Heart right ventricle (tissue), 16 donors: ENCODE measurements at regions not wholly inside any gene's neighbourhood (a gene's known extent, or its start where the extent isn't known, plus 50 kb on each side); places are given as distances from the start of the nearest gene placed in this dataset.
A peak's percentile ranks its signal among the peaks of the same experiment; 100 is the strongest.

Experiments
- ATAC-seq, 8 donors: fragments of 200-7000 bp; cut with Tn5 transposase; one replicate each; pipeline ENCODE4 v1.9.1; 2020; ENCODE audit warnings: mild to moderate bottlenecking in 8 of 8, moderate library complexity in 8 of 8, moderate number of reproducible peaks in 1 of 8
- DNase-seq, 2 donors: peaks; one replicate each; pipeline ENCODE4 v3.0.0-alpha.2; 2020
- H3K27ac ChIP-seq, 10 donors: fragments of 200-600 bp; sonication (generic) in 2 of 10; one replicate each; pipeline versions ENCODE4 v1.5.0 to v1.8.0; 2020 to 2022; ENCODE audit warnings: mild to moderate bottlenecking in 3 of 10
- H3K27me3 ChIP-seq, 7 donors: fragments of 200-600 bp; one replicate each; pipeline ENCODE4 v1.8.0; 2021 to 2022; ENCODE audit warnings: mild to moderate bottlenecking in 2 of 7
- H3K36me3 ChIP-seq, 9 donors: fragments of 200-600 bp; sonication (generic) in 1 of 9; one replicate each; pipeline versions ENCODE4 v1.5.0 to v1.8.0; 2020 to 2022; ENCODE audit warnings: mild to moderate bottlenecking in 2 of 9
- H3K4me1 ChIP-seq, 9 donors: fragments of 200-600 bp; sonication (generic) in 1 of 9; one replicate each; pipeline versions ENCODE4 v1.5.0 to v1.8.0; 2020 to 2022; ENCODE audit warnings: mild to moderate bottlenecking in 4 of 9
- H3K4me3 ChIP-seq, 10 donors: fragments of 200-600 bp; sonication (generic) in 2 of 10; one replicate each; pipeline versions ENCODE4 v1.5.0 to v1.8.0; 2020 to 2022; ENCODE audit warnings: mild to moderate bottlenecking in 7 of 10, moderate library complexity in 2 of 10
- H3K9me3 ChIP-seq, 11 donors: fragments of 200-600 bp in 10 of 11; sonication (generic) in 2 of 11; one replicate each; pipeline versions ENCODE4 v1.5.0 to v1.8.0; 2013 to 2022; ENCODE audit warnings: mild to moderate bottlenecking in 2 of 11, control low read depth in 1 of 11, moderate library complexity in 1 of 11
- WGBS, 2 donors: extraction: QIAGEN DNeasy Blood & Tissue Kit; methylation state at CpG; one replicate each; pipeline ENCODE4 v1.1.7; 2013; ENCODE audit warnings: inconsistent platforms in 1 of 2; 5-methylcytosine and 5-hydroxymethylcytosine counted together
- intact Hi-C, 10 donors: fragments of 100-400 bp; cut with DNase I; formaldehyde crosslinking; loops; one replicate each; pipeline versions ENCODE4 v1.11.1 to v1.14.2; 2022
- TF ChIP-seq, protein P1 (sequence below), 9 donors: fragments of 200-600 bp; sonication (generic) in 2 of 9; IDR thresholded peaks; one replicate each; pipeline versions ENCODE4 v1.5.0 to v1.8.0; 2021 to 2022; ENCODE audit warnings: antibody characterized with exemption in 9 of 9, mild to moderate bottlenecking in 5 of 9, moderate library complexity in 1 of 9
- donor health status: Arrhythmogenic right ventricular cardiomyopathy.
- donor health status: ischemic (EF 13 %, LVEDD 7.1; RV severe dilation, severe dysfunction).
- donor health status: healthy with polysubstance abuse.
- donor health status: DM: no; HTN: yes; CAD: no.
- donor health status: DM: no; HTN: no; CAD: no.
- donor health status: ischemic (EF 25% LVEDD 6.9; RV normal size, moderate dysfunction).
- donor health status: ischemic (EF 25% LVEDD 5.7; RV mildly dilated, moderate dysfunction).
- donor health status: healthy.
- donor health status: DM: yes; HTN: yes; CAD: no.
- donor health status: Ischemic cardiomyopathy.
- donor health status: ischemic (EF 35%, LVEDD 5.7; RV mildly dilated, moderate dysfunction).
- donor health status: nonischemic (EF 11% LVEDD 7.7; RV severe dilation, severe dysfunction).
- donor health status: DM: yes; HTN: yes; CAD: no.
- donor health status: PGD.
- donor health status: ischemic (EF 29% LVEDD 5.4; RV normal size, mild dysfunction).
- donor health status: nonischemic (EF 23%, LVEDD 6.1; RV moderate dilation, normal function).

- intact Hi-C loops = loop anchor here in 3 of 10 donors (10.0 kb wide), 2 partner anchors 663 to 673 kb away; partner anchors contain the start of gene SPRY2 (in 2 of the 3)
- WGBS, 2 donors = 39 to 49% methylated on average over 2 of the region's 2 CpGs
- no peak overlapping the region for H3K4me3 ChIP-seq
These were observed 190.5 kb downstream of the NDFIP2 start for GRCh38 chr13:79671420-79671819.

GRCh38 chr13:79668201-79668752 lies 187.3 kb downstream of the NDFIP2 start:
- TF ChIP-seq, protein P1, sequence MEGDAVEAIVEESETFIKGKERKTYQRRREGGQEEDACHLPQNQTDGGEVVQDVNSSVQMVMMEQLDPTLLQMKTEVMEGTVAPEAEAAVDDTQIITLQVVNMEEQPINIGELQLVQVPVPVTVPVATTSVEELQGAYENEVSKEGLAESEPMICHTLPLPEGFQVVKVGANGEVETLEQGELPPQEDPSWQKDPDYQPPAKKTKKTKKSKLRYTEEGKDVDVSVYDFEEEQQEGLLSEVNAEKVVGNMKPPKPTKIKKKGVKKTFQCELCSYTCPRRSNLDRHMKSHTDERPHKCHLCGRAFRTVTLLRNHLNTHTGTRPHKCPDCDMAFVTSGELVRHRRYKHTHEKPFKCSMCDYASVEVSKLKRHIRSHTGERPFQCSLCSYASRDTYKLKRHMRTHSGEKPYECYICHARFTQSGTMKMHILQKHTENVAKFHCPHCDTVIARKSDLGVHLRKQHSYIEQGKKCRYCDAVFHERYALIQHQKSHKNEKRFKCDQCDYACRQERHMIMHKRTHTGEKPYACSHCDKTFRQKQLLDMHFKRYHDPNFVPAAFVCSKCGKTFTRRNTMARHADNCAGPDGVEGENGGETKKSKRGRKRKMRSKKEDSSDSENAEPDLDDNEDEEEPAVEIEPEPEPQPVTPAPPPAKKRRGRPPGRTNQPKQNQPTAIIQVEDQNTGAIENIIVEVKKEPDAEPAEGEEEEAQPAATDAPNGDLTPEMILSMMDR (IDR thresholded peaks at IDR 0.05) = no peak
- 39 to 51% methylated on average over 2 of the region's 2 CpGs for WGBS, 2 donors
- intact Hi-C loops = no loop called here

More at GRCh38 chr13:79671420-79671819, 190.5 kb downstream of the NDFIP2 start:
- Histone ChIP-seq H3K27me3 (no peaks in the 10 kb centered on the region), H3K27ac (peak overlapping the region in 1 of 10 donors; percentile 11), H3K36me3 (no peaks in the 10 kb centered on the region), H3K9me3 (no peaks in the 10 kb centered on the region), H3K4me1 (peaks cover 0 to 36% (median 8%) of the 10 kb centered on the region in 9 donors)
- no peak for DNase-seq
- TF ChIP-seq, protein P1 (IDR thresholded peaks at IDR 0.05) = no peak
- ATAC-seq = no peak

DNA sequence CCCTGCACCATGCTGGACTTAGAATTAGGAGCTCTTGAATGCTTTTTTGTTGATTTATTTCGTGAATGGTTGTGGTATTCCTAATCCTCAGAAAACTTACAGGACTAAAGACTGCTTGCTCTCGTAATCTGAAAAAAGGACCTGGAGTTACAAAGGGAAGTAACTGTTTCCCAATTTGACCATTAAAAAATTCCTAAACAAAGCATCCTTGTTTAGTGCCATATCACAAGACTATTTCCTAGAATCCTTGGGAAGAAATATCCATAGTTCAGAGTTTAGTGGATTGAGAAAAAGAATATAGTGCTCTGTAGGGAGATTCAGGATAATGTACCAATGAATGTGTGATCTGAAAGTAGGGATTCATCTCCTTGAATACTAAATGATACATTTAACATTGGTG lies 186.8 kb downstream of the NDFIP2 start:
- no peak overlapping the region for H3K27ac ChIP-seq
- intact Hi-C loops = no loop called here
- no peak for ATAC-seq

More at GRCh38 chr13:79668201-79668752, 187.3 kb downstream of the NDFIP2 start:
- no peak overlapping the region for H3K27ac ChIP-seq
- no peak overlapping the region for H3K4me3 ChIP-seq
- peaks cover 0 to 19% (median 0%) of the 10 kb centered on the region in 9 donors for H3K4me1 ChIP-seq
- H3K36me3 ChIP-seq = no peaks in the 10 kb centered on the region
- ATAC-seq = no peak
- DNase-seq = no peak
- H3K9me3 ChIP-seq = peaks cover 0 to 4% (median 0%) of the 10 kb centered on the region in 11 donors
- H3K27me3 ChIP-seq = no peaks in the 10 kb centered on the region

GRCh38 chr13:79663977-79664636 lies 183.2 kb downstream of the NDFIP2 start:
- ATAC-seq = peak; percentile 29 to 89 (median 79)
- peaks cover 0 to 24% (median 7%) of the 10 kb centered on the region in 9 donors for H3K4me1 ChIP-seq
- TF ChIP-seq, protein P1 (IDR thresholded peaks at IDR 0.05) = no peak
- intact Hi-C loops = loop anchor here in 1 of 10 donors (5.0 kb wide), 1 partner anchor 673 kb away; no protein-coding TSS in a partner anchor
- no peaks in the 10 kb centered on the region for H3K36me3 ChIP-seq
- H3K4me3 ChIP-seq = no peak overlapping the region
- H3K9me3 ChIP-seq = peaks cover 0 to 4% (median 0%) of the 10 kb centered on the region in 11 donors
- 46 to 63% methylated on average over 6 of the region's 6 CpGs for WGBS, 2 donors
- H3K27me3 ChIP-seq = no peaks in the 10 kb centered on the region
- H3K27ac ChIP-seq = peak overlapping the region in 9 of 10 donors; percentile 34 to 76 (median 64)
- no peak for DNase-seq

More for the DNA sequence above, 186.8 kb downstream of the NDFIP2 start:
- WGBS, 2 donors = 88% methylated on average over 2 of the region's 2 CpGs
- Histone ChIP-seq H3K36me3 (no peaks in the 10 kb centered on the region), H3K27me3 (no peaks in the 10 kb centered on the region), H3K4me1 (peaks cover 0 to 19% (median 3%) of the 10 kb centered on the region in 9 donors), H3K4me3 (no peak overlapping the region), H3K9me3 (peaks cover 0 to 4% (median 0%) of the 10 kb centered on the region in 11 donors)
- TF ChIP-seq, protein P1 (IDR thresholded peaks at IDR 0.05) = no peak
- no peak for DNase-seq
